GM23338 (cell line): ENCODE measurements at regions not wholly inside any gene's neighbourhood (a gene's known extent, or its start where the extent isn't known, plus 50 kb on each side); places are given as distances from the start of the nearest gene placed in this dataset.

Experiments
- ATAC-seq: fragments of 200-7000 bp; cut with Tn5 transposase; 3 replicates; pipeline ENCODE4 v1.9.1; 2020
- DNase-seq: peaks from one replicate; pipeline ENCODE4 v3.0.0-alpha.2; 2015; ENCODE audit warnings: low spot score
- H2AFZ ChIP-seq: fragments of 200-600 bp; sonication (generic); 2 replicates; pipeline ENCODE4 v1.8.0; 2016; ENCODE audit warnings: antibody characterized with exemption, mild to moderate bottlenecking, moderate library complexity
- H3F3A ChIP-seq: fragments of 200-600 bp; sonication (generic); replicated peaks from 2 replicates; pipeline ENCODE4 v1.8.0; 2017; ENCODE audit warnings: antibody characterized with exemption, mixed run types, low read depth
- H3K27ac ChIP-seq: fragments of 200-600 bp; sonication (generic); 2 replicates; pipeline ENCODE4 v1.6.1; 2016; ENCODE audit warnings: low read depth
- H3K27me3 ChIP-seq: fragments of 200-600 bp; sonication (generic); 2 replicates; pipeline ENCODE4 v1.8.0; 2016; ENCODE audit warnings: mild to moderate bottlenecking, mixed run types, moderate library complexity; ENCODE audit not compliant: insufficient read depth
- H3K36me3 ChIP-seq: fragments of 200-600 bp; sonication (generic); 2 replicates; pipeline ENCODE4 v1.8.0; 2016; ENCODE audit warnings: mild to moderate bottlenecking; ENCODE audit not compliant: insufficient read depth
- H3K4me1 ChIP-seq: fragments of 200-600 bp; sonication (generic); 2 replicates; pipeline ENCODE4 v1.8.0; 2016; ENCODE audit warnings: mild to moderate bottlenecking, moderate library complexity; ENCODE audit not compliant: insufficient read depth
- H3K4me2 ChIP-seq: fragments of 200-600 bp; sonication (generic); 2 replicates; pipeline ENCODE4 v1.7.1; 2017; ENCODE audit warnings: mixed run types
- H3K4me3 ChIP-seq: fragments of 200-600 bp; sonication (generic); 2 replicates; pipeline ENCODE4 v1.6.1; 2016; ENCODE audit warnings: mixed run types
- H3K79me2 ChIP-seq: fragments of 200-600 bp; sonication (generic); replicated peaks from 2 replicates; pipeline ENCODE4 v1.8.0; 2017; ENCODE audit warnings: mild to moderate bottlenecking; ENCODE audit not compliant: insufficient read depth
- H3K9me2 ChIP-seq: fragments of 200-600 bp; sonication (generic); 2 replicates; pipeline ENCODE4 v1.8.0; 2017; ENCODE audit not compliant: insufficient read depth
- H4K20me1 ChIP-seq: fragments of 200-600 bp; sonication (generic); replicated peaks from 2 replicates; pipeline ENCODE4 v1.8.0; 2017; ENCODE audit warnings: mild to moderate bottlenecking; ENCODE audit not compliant: insufficient read depth
- H3K27ac Mint-ChIP-seq: 2 replicates; pipeline ENCODE4 v1.8.0; 2020; ENCODE audit warnings: inconsistent platforms, mild to moderate bottlenecking, moderate library complexity, mixed read lengths
- H3K27me3 Mint-ChIP-seq: 3 replicates; pipeline ENCODE4 v1.8.0; 2022; ENCODE audit warnings: low read depth, mild to moderate bottlenecking, moderate library complexity, mixed read lengths, inconsistent platforms; ENCODE audit not compliant: insufficient read depth, poor library complexity
- H3K36me3 Mint-ChIP-seq: 3 replicates; pipeline ENCODE4 v1.8.0; 2021; ENCODE audit warnings: low read depth, mild to moderate bottlenecking, inconsistent platforms, moderate library complexity, mixed read lengths
- H3K4me1 Mint-ChIP-seq: 3 replicates; pipeline ENCODE4 v1.8.0; 2020; ENCODE audit warnings: mild to moderate bottlenecking, inconsistent platforms, mixed read lengths
- H3K4me3 Mint-ChIP-seq: 3 replicates; pipeline ENCODE4 v1.8.0; 2021; ENCODE audit warnings: moderate library complexity, mild to moderate bottlenecking, inconsistent platforms, mixed read lengths
- H3K9me3 Mint-ChIP-seq: 3 replicates; pipeline ENCODE4 v1.8.0; 2020; ENCODE audit warnings: moderate library complexity, mild to moderate bottlenecking, inconsistent platforms, mixed read lengths
- CREB1 ChIP-seq: fragments of 250-450 bp; sonication (Bioruptor Pico); IDR thresholded peaks from 2 replicates; pipeline ENCODE4 v1.5.0; 2020; ENCODE audit warnings: low read depth, mild to moderate bottlenecking, moderate library complexity
- EZH2 ChIP-seq: fragments of 200-600 bp; sonication (generic); IDR thresholded peaks from one replicate; pipeline ENCODE4 v1.8.0; 2017; ENCODE audit warnings: antibody characterized with exemption, mild to moderate bottlenecking, low read depth; ENCODE audit not compliant: unreplicated experiment
- EZH2phosphoT487 ChIP-seq: fragments of 200-600 bp; sonication (generic); IDR thresholded peaks from one replicate; pipeline ENCODE4 v1.8.1; 2018; ENCODE audit warnings: antibody characterized with exemption; ENCODE audit not compliant: unreplicated experiment
- JUNB ChIP-seq: IDR thresholded peaks from one replicate; pipeline ENCODE4 v1.6.1; 2016; ENCODE audit warnings: antibody characterized with exemption; ENCODE audit not compliant: unreplicated experiment
- NANOG ChIP-seq: IDR thresholded peaks from 2 replicates; pipeline ENCODE4 v1.6.1; 2016; ENCODE audit warnings: antibody characterized with exemption, borderline replicate concordance
- POLR2AphosphoS5 ChIP-seq: IDR thresholded peaks from 2 replicates; pipeline ENCODE4 v1.6.1; 2016; ENCODE audit warnings: antibody characterized with exemption, low read depth
- STAT1 ChIP-seq: IDR thresholded peaks from one replicate; pipeline ENCODE4 v1.6.1; 2016; ENCODE audit warnings: antibody characterized with exemption; ENCODE audit not compliant: unreplicated experiment
- ZNF114 ChIP-seq: fragments of 250-450 bp; sonication (Bioruptor Pico); IDR thresholded peaks from 2 replicates; pipeline ENCODE4 v1.5.0; 2020; ENCODE audit warnings: mild to moderate bottlenecking, moderate library complexity
- ZNF331 ChIP-seq: fragments of 250-450 bp; sonication (Bioruptor Pico); IDR thresholded peaks from 2 replicates; pipeline ENCODE4 v1.5.0; 2020; ENCODE audit warnings: low read depth, mild to moderate bottlenecking, moderate library complexity
- TF ChIP-seq, protein P1 (sequence below): IDR thresholded peaks from 2 replicates; pipeline ENCODE4 v1.6.1; 2016; ENCODE audit warnings: antibody characterized with exemption
- TF ChIP-seq, protein P2 (sequence below): IDR thresholded peaks from one replicate; pipeline ENCODE4 v1.6.1; 2018; ENCODE audit warnings: antibody characterized with exemption; ENCODE audit not compliant: unreplicated experiment
- TF ChIP-seq, protein P3 (sequence below), 2 experiments: fragments of 200-600 bp in 1 of 2; sonication (generic) in 1 of 2; conservative IDR thresholded peaks; 2 replicates each; pipeline versions ENCODE4 v1.5.1 to v1.6.1; 2016 to 2017; ENCODE audit warnings: antibody characterized with exemption in 2 of 2, low read depth in 2 of 2, mild to moderate bottlenecking in 2 of 2, moderate library complexity in 1 of 2

DNA sequence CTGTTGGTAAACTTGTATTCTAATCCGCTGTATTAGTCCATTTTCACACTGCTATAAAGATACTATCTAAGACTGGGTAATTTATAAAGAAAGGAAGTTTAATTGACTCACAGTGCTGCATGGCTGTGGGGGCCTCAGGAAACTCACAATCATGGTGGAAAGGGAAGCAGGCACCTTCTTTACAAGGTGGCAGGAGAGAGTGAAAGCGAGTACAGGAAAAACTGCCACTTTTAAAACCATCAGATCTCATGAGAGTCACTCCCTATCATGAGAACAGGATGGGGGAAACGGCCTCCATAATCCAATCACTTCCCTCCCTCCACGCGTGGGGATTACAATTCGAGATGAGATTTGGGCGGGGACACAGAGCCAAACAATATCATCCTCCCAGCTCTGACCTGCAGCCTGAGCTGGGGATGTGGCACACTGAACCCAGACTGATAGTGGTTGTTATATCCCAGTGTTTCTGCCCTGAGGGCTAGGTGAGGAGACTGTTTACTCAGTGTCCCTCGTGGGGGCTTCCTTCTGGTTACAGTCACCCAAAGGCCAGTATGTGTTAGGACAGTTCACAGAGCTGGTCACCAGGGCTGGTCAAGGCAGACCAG, 488.3 kb downstream of the KDM4C start:
- Histone ChIP-seq H3K36me3 (no peaks in the 10 kb centered on the region; the same call in 1 of the 2 replicates), H3K4me3 (no peak overlapping the region), H3K27ac (no peak overlapping the region), H2AFZ (peak overlapping the region; percentile 60; the same call in 1 of the 2 replicates), H3F3A (0 out of 2 replicates have a peak, but pooled peaks cover 4% of the 10 kb centered on the region), H3K27me3 (no peaks in the 10 kb centered on the region), H3K4me1 (no peaks in the 10 kb centered on the region), H3K79me2 (no peaks in the 10 kb centered on the region), H3K9me2 (no peaks in the 10 kb centered on the region), H3K4me2 (no peak overlapping the region), H4K20me1 (no peaks in the 10 kb centered on the region)
- peaks cover 6% of the 10 kb centered on the region for H3K4me1 Mint-ChIP-seq
- no peak overlapping the region for H3K27ac Mint-ChIP-seq
- peaks cover 3% of the 10 kb centered on the region; the same call in 1 of the 3 replicates for H3K9me3 Mint-ChIP-seq
- H3K4me3 Mint-ChIP-seq: no peak overlapping the region
- peaks cover 6% of the 10 kb centered on the region; the same call in 1 of the 3 replicates for H3K36me3 Mint-ChIP-seq
- no peak for DNase-seq
- no peak for TF ChIP-seq STAT1
- TF ChIP-seq, protein P1, sequence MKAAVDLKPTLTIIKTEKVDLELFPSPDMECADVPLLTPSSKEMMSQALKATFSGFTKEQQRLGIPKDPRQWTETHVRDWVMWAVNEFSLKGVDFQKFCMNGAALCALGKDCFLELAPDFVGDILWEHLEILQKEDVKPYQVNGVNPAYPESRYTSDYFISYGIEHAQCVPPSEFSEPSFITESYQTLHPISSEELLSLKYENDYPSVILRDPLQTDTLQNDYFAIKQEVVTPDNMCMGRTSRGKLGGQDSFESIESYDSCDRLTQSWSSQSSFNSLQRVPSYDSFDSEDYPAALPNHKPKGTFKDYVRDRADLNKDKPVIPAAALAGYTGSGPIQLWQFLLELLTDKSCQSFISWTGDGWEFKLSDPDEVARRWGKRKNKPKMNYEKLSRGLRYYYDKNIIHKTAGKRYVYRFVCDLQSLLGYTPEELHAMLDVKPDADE: no peak
- TF ChIP-seq ZNF331: no peak
- TF ChIP-seq ZNF114: no peak
- TF ChIP-seq, protein P2, sequence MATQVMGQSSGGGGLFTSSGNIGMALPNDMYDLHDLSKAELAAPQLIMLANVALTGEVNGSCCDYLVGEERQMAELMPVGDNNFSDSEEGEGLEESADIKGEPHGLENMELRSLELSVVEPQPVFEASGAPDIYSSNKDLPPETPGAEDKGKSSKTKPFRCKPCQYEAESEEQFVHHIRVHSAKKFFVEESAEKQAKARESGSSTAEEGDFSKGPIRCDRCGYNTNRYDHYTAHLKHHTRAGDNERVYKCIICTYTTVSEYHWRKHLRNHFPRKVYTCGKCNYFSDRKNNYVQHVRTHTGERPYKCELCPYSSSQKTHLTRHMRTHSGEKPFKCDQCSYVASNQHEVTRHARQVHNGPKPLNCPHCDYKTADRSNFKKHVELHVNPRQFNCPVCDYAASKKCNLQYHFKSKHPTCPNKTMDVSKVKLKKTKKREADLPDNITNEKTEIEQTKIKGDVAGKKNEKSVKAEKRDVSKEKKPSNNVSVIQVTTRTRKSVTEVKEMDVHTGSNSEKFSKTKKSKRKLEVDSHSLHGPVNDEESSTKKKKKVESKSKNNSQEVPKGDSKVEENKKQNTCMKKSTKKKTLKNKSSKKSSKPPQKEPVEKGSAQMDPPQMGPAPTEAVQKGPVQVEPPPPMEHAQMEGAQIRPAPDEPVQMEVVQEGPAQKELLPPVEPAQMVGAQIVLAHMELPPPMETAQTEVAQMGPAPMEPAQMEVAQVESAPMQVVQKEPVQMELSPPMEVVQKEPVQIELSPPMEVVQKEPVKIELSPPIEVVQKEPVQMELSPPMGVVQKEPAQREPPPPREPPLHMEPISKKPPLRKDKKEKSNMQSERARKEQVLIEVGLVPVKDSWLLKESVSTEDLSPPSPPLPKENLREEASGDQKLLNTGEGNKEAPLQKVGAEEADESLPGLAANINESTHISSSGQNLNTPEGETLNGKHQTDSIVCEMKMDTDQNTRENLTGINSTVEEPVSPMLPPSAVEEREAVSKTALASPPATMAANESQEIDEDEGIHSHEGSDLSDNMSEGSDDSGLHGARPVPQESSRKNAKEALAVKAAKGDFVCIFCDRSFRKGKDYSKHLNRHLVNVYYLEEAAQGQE: no peak
- TF ChIP-seq EZH2phosphoT487: no peak
- no peak for ATAC-seq
- H3K27me3 Mint-ChIP-seq: no peaks in the 10 kb centered on the region

DNA sequence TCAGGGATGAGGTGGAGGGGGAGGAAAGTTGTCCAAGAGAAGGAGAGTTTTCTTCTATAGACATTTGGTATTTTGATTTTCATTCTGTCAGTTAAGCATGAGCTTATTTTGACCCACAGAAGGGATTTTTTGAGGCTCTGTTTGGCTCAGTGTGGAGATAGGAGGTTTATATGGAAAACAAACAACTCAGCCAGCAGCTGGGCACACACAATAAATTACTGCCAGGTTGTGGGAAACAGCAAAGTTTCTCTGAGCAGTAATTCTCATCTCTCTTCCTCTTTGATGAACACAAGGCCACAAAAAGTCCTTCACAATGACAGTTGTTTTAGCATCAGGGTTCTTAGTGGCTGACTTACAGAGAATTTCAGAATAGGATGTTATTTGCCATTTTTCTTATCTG, 486.1 kb downstream of the KDM4C start:
- Histone ChIP-seq H3K79me2 (no peaks in the 10 kb centered on the region), H3K4me1 (peaks cover 14% of the 10 kb centered on the region), H3K36me3 (no peaks in the 10 kb centered on the region; the same call in 1 of the 2 replicates), H3K4me3 (no peak overlapping the region), H2AFZ (no peak overlapping the region), H4K20me1 (no peaks in the 10 kb centered on the region), H3F3A (0 out of 2 replicates have a peak, but pooled peaks cover 4% of the 10 kb centered on the region), H3K27me3 (no peaks in the 10 kb centered on the region), H3K27ac (no peak overlapping the region), H3K9me2 (0 out of 2 replicates have a peak, but pooled peaks cover 2% of the 10 kb centered on the region), H3K4me2 (no peak overlapping the region)
- Mint-ChIP-seq H3K4me1 (peaks cover 22% of the 10 kb centered on the region), H3K4me3 (no peak overlapping the region), H3K36me3 (peaks cover 6% of the 10 kb centered on the region; the same call in 2 of the 3 replicates), H3K9me3 (peaks cover 11% of the 10 kb centered on the region; the same call in 2 of the 3 replicates), H3K27ac (no peak overlapping the region), H3K27me3 (peaks cover 8% of the 10 kb centered on the region)
- no peak for DNase-seq
- ATAC-seq: no peak
- no peak for TF ChIP-seq POLR2AphosphoS5
- TF ChIP-seq EZH2: no peak
- no peak for TF ChIP-seq CREB1
- no peak for TF ChIP-seq JUNB
- no peak for TF ChIP-seq ZNF331
- TF ChIP-seq, protein P3, sequence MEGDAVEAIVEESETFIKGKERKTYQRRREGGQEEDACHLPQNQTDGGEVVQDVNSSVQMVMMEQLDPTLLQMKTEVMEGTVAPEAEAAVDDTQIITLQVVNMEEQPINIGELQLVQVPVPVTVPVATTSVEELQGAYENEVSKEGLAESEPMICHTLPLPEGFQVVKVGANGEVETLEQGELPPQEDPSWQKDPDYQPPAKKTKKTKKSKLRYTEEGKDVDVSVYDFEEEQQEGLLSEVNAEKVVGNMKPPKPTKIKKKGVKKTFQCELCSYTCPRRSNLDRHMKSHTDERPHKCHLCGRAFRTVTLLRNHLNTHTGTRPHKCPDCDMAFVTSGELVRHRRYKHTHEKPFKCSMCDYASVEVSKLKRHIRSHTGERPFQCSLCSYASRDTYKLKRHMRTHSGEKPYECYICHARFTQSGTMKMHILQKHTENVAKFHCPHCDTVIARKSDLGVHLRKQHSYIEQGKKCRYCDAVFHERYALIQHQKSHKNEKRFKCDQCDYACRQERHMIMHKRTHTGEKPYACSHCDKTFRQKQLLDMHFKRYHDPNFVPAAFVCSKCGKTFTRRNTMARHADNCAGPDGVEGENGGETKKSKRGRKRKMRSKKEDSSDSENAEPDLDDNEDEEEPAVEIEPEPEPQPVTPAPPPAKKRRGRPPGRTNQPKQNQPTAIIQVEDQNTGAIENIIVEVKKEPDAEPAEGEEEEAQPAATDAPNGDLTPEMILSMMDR (conservative IDR thresholded peaks at IDR 0.05; ENCODE audit: low read depth in 2 of 2): no peak
- TF ChIP-seq NANOG: no peak
